ENCODE measurements at regions not wholly inside any gene's neighbourhood (a gene's known extent, or its start where the extent isn't known, plus 50 kb on each side); places are given as distances from the start of the nearest gene placed in this dataset.
A peak's percentile ranks its signal among the peaks of the same experiment; 100 is the strongest.

GRCh38 chr5:135184646-135185045 is 150.6 kb upstream of the PITX1 start:
- Histone ChIP-seq H3K27ac (ENCODE audit: low read depth, low read length) (no peak overlapping the region), H3K4me3 (ENCODE audit: low read depth, low read length) (no peak overlapping the region), H3K9me3 (ENCODE audit: control insufficient read depth, insufficient read depth, low read length) (peaks cover 5% of the 10 kb centered on the region; the same call in 1 of the 2 replicates), H3K27me3 (ENCODE audit: control insufficient read depth, insufficient read depth, low read length) (no peaks in the 10 kb centered on the region)
- no peak for TF ChIP-seq CTCF (IDR thresholded peaks at IDR 0.05; ENCODE audit: low read depth, low read length)
- no peak for DNase-seq (ENCODE audit: low read depth, low spot score)
- POLR2A ChIA-PET = no interaction called here
- CTCF ChIA-PET = no interaction called here

- Histone ChIP-seq H3K27me3 (ENCODE audit: control insufficient read depth, insufficient read depth, low read length) (no peaks in the 10 kb centered on the region), H3K27ac (ENCODE audit: low read depth, low read length) (no peak overlapping the region), H3K9me3 (ENCODE audit: control insufficient read depth, insufficient read depth, low read length) (peaks cover 5% of the 10 kb centered on the region; the same call in 1 of the 2 replicates), H3K4me3 (ENCODE audit: low read depth, low read length) (no peak overlapping the region)
- CTCF ChIA-PET = interaction anchor here (0.6 to 0.7 kb wide), 3 partner anchors 8 to 127 kb away, joined by 3 read pairs; no protein-coding TSS in a partner anchor
- DNase-seq (ENCODE audit: low read depth, low spot score) = no peak
- POLR2A ChIA-PET = no interaction called here
- TF ChIP-seq CTCF (IDR thresholded peaks at IDR 0.05; ENCODE audit: low read depth, low read length) = no peak
These were observed 149.4 kb upstream of the PITX1 start for GRCh38 chr5:135183464-135183863.

- CTCF ChIA-PET = no interaction called here
- H3K27ac ChIP-seq (ENCODE audit: low read depth, low read length) = no peak overlapping the region
- DNase-seq (ENCODE audit: low read depth, low spot score) = no peak
- peaks cover 5% of the 10 kb centered on the region; the same call in 1 of the 2 replicates for H3K9me3 ChIP-seq (ENCODE audit: control insufficient read depth, insufficient read depth, low read length)
- TF ChIP-seq CTCF (IDR thresholded peaks at IDR 0.05; ENCODE audit: low read depth, low read length) = no peak
- H3K27me3 ChIP-seq (ENCODE audit: control insufficient read depth, insufficient read depth, low read length) = no peaks in the 10 kb centered on the region
- no peak overlapping the region for H3K4me3 ChIP-seq (ENCODE audit: low read depth, low read length)
- POLR2A ChIA-PET = no interaction called here
These were observed 148.6 kb upstream of the PITX1 start for GRCh38 chr5:135182675-135183074.

GRCh38 chr5:135181653-135182052 is 147.6 kb upstream of the PITX1 start:
- DNase-seq (ENCODE audit: low read depth, low spot score) = no peak
- H3K27me3 ChIP-seq (ENCODE audit: control insufficient read depth, insufficient read depth, low read length) = peaks cover 3% of the 10 kb centered on the region
- H3K27ac ChIP-seq (ENCODE audit: low read depth, low read length) = no peak overlapping the region
- no peak overlapping the region for H3K4me3 ChIP-seq (ENCODE audit: low read depth, low read length)
- ChIA-PET POLR2A (interaction anchor here (0.5 kb wide), 1 partner anchor 218 kb away, joined by 6 read pairs; no protein-coding TSS in a partner anchor), CTCF (no interaction called here)
- no peak for TF ChIP-seq CTCF (IDR thresholded peaks at IDR 0.05; ENCODE audit: low read depth, low read length)
- peaks cover 5% of the 10 kb centered on the region; the same call in 1 of the 2 replicates for H3K9me3 ChIP-seq (ENCODE audit: control insufficient read depth, insufficient read depth, low read length)

GRCh38 chr5:135179308-135179980 is 145.4 kb upstream of the PITX1 start:
- CTCF ChIA-PET = interaction anchor here (1.5 kb wide), 1 partner anchor 12 kb away, joined by 4 read pairs; no protein-coding TSS in a partner anchor
- no peak overlapping the region for H3K4me3 ChIP-seq (ENCODE audit: low read depth, low read length)

More at GRCh38 chr5:135179308-135179980, 145.4 kb upstream of the PITX1 start:
- Histone ChIP-seq H3K27ac (ENCODE audit: low read depth, low read length) (no peak overlapping the region), H3K9me3 (ENCODE audit: control insufficient read depth, insufficient read depth, low read length) (no peaks in the 10 kb centered on the region), H3K27me3 (ENCODE audit: control insufficient read depth, insufficient read depth, low read length) (peaks cover 3% of the 10 kb centered on the region)
- DNase-seq (ENCODE audit: low read depth, low spot score) = no peak
- POLR2A ChIA-PET = interaction anchor here (0.9 kb wide), 1 partner anchor 40 kb away, joined by 3 read pairs; no protein-coding TSS in a partner anchor
- TF ChIP-seq CTCF (IDR thresholded peaks at IDR 0.05; ENCODE audit: low read depth, low read length) = peak; percentile 25
